ENCODE measurements at regions not wholly inside any gene's neighbourhood (a gene's known extent, or its start where the extent isn't known, plus 50 kb on each side); places are given as distances from the start of the nearest gene placed in this dataset.

- no peak for DNase-seq (ENCODE audit: low read depth in 2 of 2)
These were observed 680.5 kb upstream of the ADAMTS5 start for GRCh38 chr21:27647401-27647800.

GRCh38 chr21:27646691-27647090 is 679.8 kb upstream of the ADAMTS5 start:
- no peak for DNase-seq (ENCODE audit: low read depth in 2 of 2)

GRCh38 chr21:27646056-27646455 is 679.2 kb upstream of the ADAMTS5 start:
- no peak for DNase-seq (ENCODE audit: low read depth in 2 of 2)

GRCh38 chr21:27645285-27645684 is 678.4 kb upstream of the ADAMTS5 start:
- DNase-seq (ENCODE audit: low read depth in 2 of 2): no peak

GRCh38 chr21:27643326-27643725 is 676.4 kb upstream of the ADAMTS5 start:
- no peak for DNase-seq (ENCODE audit: low read depth in 2 of 2)

GRCh38 chr21:27639286-27639685 is 672.4 kb upstream of the ADAMTS5 start:
- no peak for DNase-seq (ENCODE audit: low read depth in 2 of 2)

- no peak for DNase-seq (ENCODE audit: low read depth in 2 of 2)
These were observed 669.8 kb upstream of the ADAMTS5 start for GRCh38 chr21:27636656-27637055.

GRCh38 chr21:27633631-27634030 is 666.7 kb upstream of the ADAMTS5 start:
- no peak for DNase-seq (ENCODE audit: low read depth in 2 of 2)

GRCh38 chr21:27631471-27631870 is 664.6 kb upstream of the ADAMTS5 start:
- DNase-seq (ENCODE audit: low read depth in 2 of 2): no peak

GRCh38 chr21:27622631-27623030 is 655.7 kb upstream of the ADAMTS5 start:
- no peak for DNase-seq (ENCODE audit: low read depth in 2 of 2)

- no peak for DNase-seq (ENCODE audit: low read depth in 2 of 2)
These were observed 647.3 kb upstream of the ADAMTS5 start for GRCh38 chr21:27614231-27614630.

GRCh38 chr21:27606422-27606821 is 639.5 kb upstream of the ADAMTS5 start:
- no peak for DNase-seq (ENCODE audit: low read depth in 2 of 2)

GRCh38 chr21:27596196-27596595 is 629.3 kb upstream of the ADAMTS5 start:
- no peak for DNase-seq (ENCODE audit: low read depth in 2 of 2)

GRCh38 chr21:27595716-27596115 is 628.8 kb upstream of the ADAMTS5 start:
- no peak for DNase-seq (ENCODE audit: low read depth in 2 of 2)

- DNase-seq (ENCODE audit: low read depth in 2 of 2): no peak
These were observed 623.4 kb upstream of the ADAMTS5 start for GRCh38 chr21:27590271-27590670.

GRCh38 chr21:27589781-27590180 is 622.9 kb upstream of the ADAMTS5 start:
- DNase-seq (ENCODE audit: low read depth in 2 of 2): no peak

- DNase-seq (ENCODE audit: low read depth in 2 of 2): no peak
These were observed 620.1 kb upstream of the ADAMTS5 start for GRCh38 chr21:27586986-27587385.

- DNase-seq (ENCODE audit: low read depth in 2 of 2): no peak
These were observed 619.4 kb upstream of the ADAMTS5 start for GRCh38 chr21:27586326-27586725.

- no peak for DNase-seq (ENCODE audit: low read depth in 2 of 2)
These were observed 617.4 kb upstream of the ADAMTS5 start for GRCh38 chr21:27584256-27584655.

GRCh38 chr21:27582948-27583430 is 616.1 kb upstream of the ADAMTS5 start:
- no peak for DNase-seq (ENCODE audit: low read depth in 2 of 2)

GRCh38 chr21:27582246-27582947 is 615.5 kb upstream of the ADAMTS5 start:
- no peak for DNase-seq (ENCODE audit: low read depth in 2 of 2)

- no peak for DNase-seq (ENCODE audit: low read depth in 2 of 2)
These were observed 614.3 kb upstream of the ADAMTS5 start for GRCh38 chr21:27581168-27581567.

- DNase-seq (ENCODE audit: low read depth in 2 of 2): no peak
These were observed 613.4 kb upstream of the ADAMTS5 start for GRCh38 chr21:27580276-27580675.

- no peak for DNase-seq (ENCODE audit: low read depth in 2 of 2)
These were observed 611.9 kb upstream of the ADAMTS5 start for GRCh38 chr21:27578741-27579265.
